IPS-20b (cell line): ENCODE measurements at regions not wholly inside any gene's neighbourhood (a gene's known extent, or its start where the extent isn't known, plus 50 kb on each side); places are given as distances from the start of the nearest gene placed in this dataset.
"Not testable (repeated sequence)": the region's sequence is repeated elsewhere in the genome, so short reads cannot be mapped to it uniquely, and the experiment has no call there.

Experiments used
- H3K27ac ChIP-seq: one replicate; pipeline ENCODE4 v1.5.1; 2013; ENCODE audit warnings: low read length
- H3K27me3 ChIP-seq: 2 replicates; pipeline ENCODE4 v1.6.1; 2013; ENCODE audit warnings: mild to moderate bottlenecking, low read length, inconsistent platforms; ENCODE audit not compliant: insufficient read depth
- H3K36me3 ChIP-seq: 2 replicates; pipeline ENCODE4 v1.6.1; 2013; ENCODE audit warnings: low read depth, mild to moderate bottlenecking, inconsistent platforms, low read length, moderate library complexity; ENCODE audit not compliant: insufficient read depth
- H3K4me1 ChIP-seq: 2 replicates; pipeline ENCODE4 v1.6.1; 2013; ENCODE audit warnings: mild to moderate bottlenecking, control low read depth, inconsistent platforms, low read length, moderate library complexity; ENCODE audit not compliant: insufficient read depth
- H3K4me3 ChIP-seq: 2 replicates; pipeline ENCODE4 v1.5.1; 2013; ENCODE audit warnings: mild to moderate bottlenecking, low read length, inconsistent platforms
- H3K9ac ChIP-seq: 2 replicates; pipeline ENCODE4 v1.6.1; 2013; ENCODE audit warnings: low read depth, mild to moderate bottlenecking, inconsistent platforms, low read length, moderate library complexity
- H3K9me3 ChIP-seq: 2 replicates; pipeline ENCODE4 v1.6.1; 2013; ENCODE audit warnings: mild to moderate bottlenecking, low read depth, low read length, inconsistent platforms; ENCODE audit not compliant: insufficient read depth

DNA sequence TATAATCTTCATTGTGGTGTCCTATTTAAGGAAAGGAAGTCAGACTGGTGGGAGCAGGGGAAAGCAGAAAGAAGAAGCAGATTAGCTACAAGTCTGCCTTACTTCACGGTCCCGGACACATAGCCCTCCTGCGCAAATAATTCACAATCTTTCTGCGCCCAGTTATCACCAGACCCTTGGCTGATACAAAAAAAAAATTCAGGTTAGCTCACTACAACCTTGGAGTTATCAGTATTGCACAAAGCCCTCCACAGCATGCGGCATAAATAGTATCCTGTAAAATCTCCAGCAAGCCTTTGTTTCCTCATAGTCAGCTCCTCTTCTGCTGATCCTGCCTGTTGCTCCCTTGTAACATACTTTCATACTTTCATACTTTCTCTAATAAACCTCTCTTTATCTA is 148.6 kb upstream of the FUT9 start:
- H3K27ac ChIP-seq, result no peak overlapping the region
- H3K36me3 ChIP-seq, result no peaks in the 10 kb centered on the region
- H3K4me1 ChIP-seq, result no peaks in the 10 kb centered on the region
- H3K4me3 ChIP-seq, result no peak overlapping the region
- H3K9ac ChIP-seq, result no peak overlapping the region
- H3K9me3 ChIP-seq, result no peaks in the 10 kb centered on the region
- no peaks in the 10 kb centered on the region for H3K27me3 ChIP-seq

DNA sequence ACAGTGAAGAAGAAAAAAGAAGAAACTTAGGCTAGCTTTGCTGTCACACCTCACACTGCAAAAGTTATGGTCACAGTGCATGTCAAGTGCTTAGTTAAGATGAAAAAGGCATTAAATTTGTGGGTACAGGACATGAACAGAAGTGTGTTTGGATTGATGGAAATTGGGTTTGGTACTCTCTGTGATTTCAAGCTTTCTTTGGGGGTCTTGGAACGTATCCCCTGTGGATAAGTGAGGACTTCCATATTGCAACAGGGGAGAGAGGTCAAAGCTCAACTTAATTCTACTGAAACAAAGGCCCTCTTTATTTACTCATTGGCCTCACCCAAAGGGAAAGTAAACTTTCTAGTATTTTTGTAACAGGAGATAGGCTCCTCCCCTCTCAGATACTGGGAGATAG is 138.3 kb upstream of the FUT9 start:
- no peak overlapping the region for H3K27ac ChIP-seq
- no peak overlapping the region for H3K9ac ChIP-seq
- H3K36me3 ChIP-seq, result no peaks in the 10 kb centered on the region
- H3K4me1 ChIP-seq, result no peaks in the 10 kb centered on the region
- H3K9me3 ChIP-seq, result no peaks in the 10 kb centered on the region
- H3K4me3 ChIP-seq, result no peak overlapping the region
- no peaks in the 10 kb centered on the region for H3K27me3 ChIP-seq

GRCh38 chr6:95879856-95880255 is 135.9 kb upstream of the FUT9 start:
- H3K27ac ChIP-seq, result no peak overlapping the region
- H3K27me3 ChIP-seq, result no peaks in the 10 kb centered on the region
- H3K36me3 ChIP-seq, result no peaks in the 10 kb centered on the region
- H3K9me3 ChIP-seq, result no peaks in the 10 kb centered on the region
- no peaks in the 10 kb centered on the region for H3K4me1 ChIP-seq
- H3K4me3 ChIP-seq, result no peak overlapping the region
- no peak overlapping the region for H3K9ac ChIP-seq

- Histone ChIP-seq H3K27ac (no peak overlapping the region), H3K4me1 (no peaks in the 10 kb centered on the region), H3K9me3 (no peaks in the 10 kb centered on the region), H3K9ac (no peak overlapping the region), H3K36me3 (no peaks in the 10 kb centered on the region), H3K4me3 (no peak overlapping the region), H3K27me3 (no peaks in the 10 kb centered on the region)
Observed at GRCh38 chr6:95882371-95882770, 133.4 kb upstream of the FUT9 start.

DNA sequence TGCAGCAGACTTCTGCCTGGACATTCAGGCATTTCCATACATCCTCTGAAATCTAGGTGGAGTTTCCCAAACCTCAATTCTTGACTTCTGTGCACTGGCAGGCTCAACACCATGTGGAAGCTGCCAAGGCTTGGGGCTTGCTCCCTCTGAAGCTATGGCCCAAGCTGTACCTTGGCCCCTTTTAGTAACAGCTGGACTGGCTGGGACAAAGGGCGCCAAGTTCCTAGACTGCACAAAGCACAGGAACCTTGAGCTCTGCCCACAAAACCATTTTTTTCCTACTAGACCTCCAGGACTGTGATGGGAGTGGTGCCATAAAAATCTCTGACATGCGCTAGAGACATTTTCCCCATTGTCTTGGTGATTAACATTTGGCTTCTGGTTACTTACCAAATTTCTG is 127.1 kb upstream of the FUT9 start:
- not testable (repeated sequence) for H3K4me1 ChIP-seq, H3K36me3 ChIP-seq, H3K9ac ChIP-seq

GRCh38 chr6:95905132-95905531 is 110.6 kb upstream of the FUT9 start:
- Histone ChIP-seq H3K27ac (no peak overlapping the region), H3K4me3 (no peak overlapping the region), H3K9me3 (no peaks in the 10 kb centered on the region), H3K9ac (no peak overlapping the region), H3K36me3 (no peaks in the 10 kb centered on the region), H3K27me3 (no peaks in the 10 kb centered on the region), H3K4me1 (no peaks in the 10 kb centered on the region)

More for the DNA sequence above, 127.1 kb upstream of the FUT9 start:
- not testable (repeated sequence) for H3K27ac ChIP-seq, H3K9me3 ChIP-seq, H3K27me3 ChIP-seq, H3K4me3 ChIP-seq

DNA sequence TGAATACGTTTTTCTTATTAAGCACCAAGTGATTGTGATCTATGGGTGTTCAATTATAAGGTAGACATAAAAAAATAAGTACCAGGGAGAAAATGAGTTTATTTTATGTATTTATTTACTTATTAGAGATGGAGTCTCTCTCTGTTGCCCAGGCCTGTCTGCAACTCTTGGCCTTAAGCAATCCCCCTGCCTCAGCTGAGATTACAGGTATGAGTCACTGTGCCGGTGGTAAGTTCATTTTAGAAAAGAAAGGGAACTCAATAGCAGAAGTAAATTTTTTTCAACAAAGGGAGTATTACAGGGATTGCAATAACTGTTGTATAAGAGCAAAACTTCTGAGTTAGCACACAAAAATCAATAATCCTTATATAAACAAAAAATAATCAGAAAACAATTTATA is 98.7 kb upstream of the FUT9 start:
- Histone ChIP-seq H3K9me3 (no peaks in the 10 kb centered on the region), H3K27me3 (no peaks in the 10 kb centered on the region), H3K27ac (no peak overlapping the region), H3K4me3 (no peak overlapping the region), H3K9ac (no peak overlapping the region), H3K36me3 (no peaks in the 10 kb centered on the region), H3K4me1 (no peaks in the 10 kb centered on the region)

GRCh38 chr6:95923518-95923917 is 92.3 kb upstream of the FUT9 start:
- Histone ChIP-seq H3K27me3 (no peaks in the 10 kb centered on the region), H3K4me1 (no peaks in the 10 kb centered on the region), H3K27ac (no peak overlapping the region), H3K36me3 (no peaks in the 10 kb centered on the region), H3K9ac (no peak overlapping the region), H3K4me3 (no peak overlapping the region), H3K9me3 (no peaks in the 10 kb centered on the region)

- Histone ChIP-seq H3K36me3 (no peaks in the 10 kb centered on the region), H3K4me1 (no peaks in the 10 kb centered on the region), H3K27me3 (no peaks in the 10 kb centered on the region), H3K4me3 (no peak overlapping the region), H3K9me3 (no peaks in the 10 kb centered on the region), H3K27ac (no peak overlapping the region), H3K9ac (no peak overlapping the region)
Observed at GRCh38 chr6:95935736-95936135, 80.0 kb upstream of the FUT9 start.

GRCh38 chr6:95946906-95947305 is 68.9 kb upstream of the FUT9 start:
- Histone ChIP-seq H3K4me1 (no peaks in the 10 kb centered on the region), H3K36me3 (no peaks in the 10 kb centered on the region), H3K9me3 (no peaks in the 10 kb centered on the region), H3K4me3 (no peak overlapping the region), H3K27ac (no peak overlapping the region), H3K9ac (no peak overlapping the region), H3K27me3 (no peaks in the 10 kb centered on the region)

GRCh38 chr6:95948324-95948723 is 67.5 kb upstream of the FUT9 start:
- H3K27ac ChIP-seq, result no peak overlapping the region
- H3K36me3 ChIP-seq, result no peaks in the 10 kb centered on the region
- no peak overlapping the region for H3K9ac ChIP-seq
- H3K4me3 ChIP-seq, result no peak overlapping the region
- no peaks in the 10 kb centered on the region for H3K4me1 ChIP-seq
- H3K27me3 ChIP-seq, result no peaks in the 10 kb centered on the region
- H3K9me3 ChIP-seq, result no peaks in the 10 kb centered on the region

DNA sequence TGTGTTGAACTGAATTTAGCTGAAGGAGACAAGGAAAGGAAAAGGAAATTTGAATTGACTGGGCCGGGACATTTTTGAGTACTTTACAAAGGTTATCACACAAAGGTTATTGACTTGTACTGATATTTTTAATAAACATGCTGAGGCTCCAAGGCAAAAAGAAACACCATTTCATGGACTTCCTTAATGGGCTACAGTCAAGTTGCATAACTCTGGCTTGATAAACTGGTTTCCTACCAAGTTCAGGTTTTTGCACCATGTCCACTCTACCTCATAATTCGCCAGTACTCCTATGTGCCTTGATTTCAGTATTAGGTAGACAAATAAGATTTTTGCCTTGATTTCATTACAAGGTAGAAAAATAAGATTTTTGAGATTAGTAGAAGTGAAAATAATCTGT is 65.8 kb upstream of the FUT9 start:
- no peak overlapping the region for H3K4me3 ChIP-seq
- H3K27me3 ChIP-seq, result no peaks in the 10 kb centered on the region
- no peaks in the 10 kb centered on the region for H3K36me3 ChIP-seq
- no peaks in the 10 kb centered on the region for H3K9me3 ChIP-seq
- H3K27ac ChIP-seq, result no peak overlapping the region
- no peaks in the 10 kb centered on the region for H3K4me1 ChIP-seq
- no peak overlapping the region for H3K9ac ChIP-seq

DNA sequence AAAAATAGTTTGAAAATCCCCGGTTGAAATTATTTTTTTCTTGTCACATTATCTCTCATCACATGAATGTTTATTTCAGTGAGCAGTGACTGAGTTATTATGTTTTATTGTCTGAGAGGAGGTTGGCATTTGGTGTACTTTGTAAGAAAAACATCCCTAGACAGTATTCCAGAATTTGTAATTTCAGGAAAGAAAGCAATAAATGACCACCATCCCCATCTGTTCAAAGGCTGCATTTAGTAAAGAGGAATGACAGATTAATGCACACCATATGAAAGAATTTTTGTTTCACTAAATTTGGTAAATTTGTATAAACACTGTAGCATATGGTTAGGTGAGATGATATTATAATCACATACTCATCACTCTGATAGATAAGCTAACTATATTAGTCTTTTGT is 57.1 kb upstream of the FUT9 start:
- Histone ChIP-seq H3K9ac (no peak overlapping the region), H3K4me1 (no peaks in the 10 kb centered on the region)

More for the DNA sequence above, 57.1 kb upstream of the FUT9 start:
- no peak overlapping the region for H3K4me3 ChIP-seq
- no peaks in the 10 kb centered on the region for H3K36me3 ChIP-seq
- H3K9me3 ChIP-seq, result no peaks in the 10 kb centered on the region
- no peak overlapping the region for H3K27ac ChIP-seq
- H3K27me3 ChIP-seq, result no peaks in the 10 kb centered on the region
